ENCODE measurements at regions not wholly inside any gene's neighbourhood (a gene's known extent, or its start where the extent isn't known, plus 50 kb on each side); places are given as distances from the start of the nearest gene placed in this dataset.

- DNase-seq, result no peak
These were observed 65.6 kb upstream of the C15orf39 start for GRCh38 chr15:75136118-75136517.

GRCh38 chr15:75136758-75137157, 64.9 kb upstream of the C15orf39 start:
- no peak for DNase-seq

DNA sequence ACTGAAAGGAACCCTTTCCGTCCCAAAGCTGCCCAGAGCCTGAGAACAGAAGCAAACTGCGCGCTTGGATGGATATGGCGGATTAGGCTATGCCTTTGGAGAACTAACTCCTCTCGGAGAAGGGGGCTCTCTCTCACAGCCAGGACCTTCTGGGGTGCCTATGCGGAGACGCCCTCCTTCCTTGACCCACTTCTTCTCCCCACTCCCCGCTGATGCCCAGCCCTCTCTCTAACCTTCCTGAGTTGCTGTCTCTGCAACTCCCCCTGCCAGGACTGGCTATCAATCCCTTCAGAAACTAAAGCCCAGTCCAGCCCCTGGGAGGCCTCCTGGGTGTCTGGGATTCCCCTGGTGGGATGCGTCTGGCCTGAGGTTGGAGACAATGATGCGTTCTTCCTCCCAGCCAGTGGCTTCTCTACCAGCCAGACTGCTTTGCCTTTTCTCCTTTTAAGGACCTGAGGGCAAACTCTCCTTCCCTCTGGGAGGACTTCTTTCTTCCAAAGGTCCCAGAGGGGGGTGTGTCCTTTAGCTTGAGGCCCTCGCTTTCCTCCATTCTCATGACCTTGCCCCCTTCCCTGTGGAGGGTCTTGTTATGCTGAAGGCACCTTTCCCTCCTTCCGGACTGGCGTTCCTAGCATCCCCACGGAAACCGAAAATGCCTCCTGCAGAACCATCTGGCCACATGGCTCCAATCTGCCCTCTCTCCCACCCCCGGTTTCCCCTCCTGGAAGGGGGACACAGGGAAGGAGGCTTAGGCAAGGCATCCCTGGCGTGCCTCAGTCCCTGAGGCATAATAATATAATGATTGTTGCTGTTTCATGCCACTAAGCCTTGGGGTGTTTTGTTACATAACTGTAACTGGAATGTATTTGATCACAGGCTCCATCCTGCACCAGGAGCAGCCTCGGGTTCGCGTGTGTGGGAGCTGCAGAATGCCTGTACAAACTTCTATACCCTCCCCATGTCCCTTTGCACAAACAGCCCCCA, 63.4 kb upstream of the C15orf39 start:
- no peak for DNase-seq

DNA sequence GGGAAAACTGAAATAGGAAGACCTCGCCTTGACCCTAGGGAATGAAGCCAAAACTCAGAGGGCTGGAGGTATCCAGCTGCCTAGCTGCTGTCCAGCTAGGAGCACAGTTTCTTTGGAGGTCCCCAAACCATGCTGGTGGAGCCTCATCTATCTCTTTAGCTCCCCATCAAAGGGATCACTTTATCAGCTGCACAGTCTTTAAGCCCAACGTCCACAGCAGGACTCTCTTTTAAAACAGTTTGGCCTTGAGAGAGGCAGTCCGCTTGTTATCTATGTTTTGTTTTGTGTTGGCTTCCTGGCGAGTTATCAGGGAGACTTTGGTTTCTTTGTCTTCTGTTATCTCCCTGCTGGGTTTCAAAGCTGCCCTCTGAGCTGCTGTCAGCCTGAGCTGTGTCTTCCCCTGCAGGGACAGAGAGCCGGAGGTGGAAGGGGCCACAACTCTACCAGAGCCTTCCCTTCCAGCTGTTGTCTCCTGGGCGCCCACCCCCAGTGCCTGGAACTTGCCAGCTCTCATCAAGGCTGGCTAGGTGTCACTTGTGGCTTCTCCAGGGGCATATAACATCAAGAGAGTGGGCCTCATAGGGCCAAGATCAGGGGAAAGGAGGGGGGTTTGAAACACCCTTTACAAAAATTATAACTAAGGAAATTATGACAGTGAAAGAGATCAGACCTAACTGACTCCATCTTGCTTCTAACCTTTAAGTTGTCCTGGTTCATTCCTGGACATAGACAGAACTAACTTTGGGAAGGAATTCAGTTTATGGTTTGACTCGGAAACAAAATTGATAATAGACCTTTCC, 61.4 kb upstream of the C15orf39 start:
- no peak for DNase-seq

GRCh38 chr15:75142499-75142898, 59.2 kb upstream of the C15orf39 start:
- DNase-seq, result no peak

DNA sequence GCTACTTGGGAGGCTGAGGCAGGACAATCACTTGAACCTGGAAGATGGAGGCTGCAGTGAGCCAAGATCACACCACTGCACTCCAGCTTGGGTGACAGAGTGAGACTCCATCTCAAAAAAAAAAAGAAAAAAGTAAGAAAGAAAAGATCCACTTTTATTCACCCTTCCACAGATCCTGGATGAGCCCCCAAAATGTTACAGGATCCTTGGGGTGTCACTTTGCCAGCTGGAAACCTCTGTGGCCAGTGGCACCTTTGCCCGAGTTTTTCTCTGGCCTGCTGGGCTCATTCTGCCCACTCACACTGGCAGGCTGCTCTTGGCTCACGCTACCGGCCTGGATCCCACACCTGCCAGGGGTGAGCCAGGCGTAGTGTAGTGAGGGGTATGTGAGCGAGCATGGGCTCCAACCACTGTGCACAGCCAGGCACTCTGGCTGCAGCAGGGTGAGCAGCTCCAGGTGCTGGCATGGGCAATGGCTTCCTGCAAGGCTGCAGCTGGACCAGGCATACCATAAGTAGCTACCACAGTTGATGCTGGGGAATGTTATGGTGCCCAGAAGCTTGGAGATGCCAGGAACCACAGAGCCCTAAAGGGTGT, 57.8 kb upstream of the C15orf39 start:
- DNase-seq, result no peak

GRCh38 chr15:75145027-75145841, 56.4 kb upstream of the C15orf39 start:
- DNase-seq, result no peak

GRCh38 chr15:75148280-75148679, 53.4 kb upstream of the C15orf39 start:
- DNase-seq, result no peak

- no peak for DNase-seq
These were observed 51.6 kb upstream of the C15orf39 start for GRCh38 chr15:75149867-75150709.

DNA sequence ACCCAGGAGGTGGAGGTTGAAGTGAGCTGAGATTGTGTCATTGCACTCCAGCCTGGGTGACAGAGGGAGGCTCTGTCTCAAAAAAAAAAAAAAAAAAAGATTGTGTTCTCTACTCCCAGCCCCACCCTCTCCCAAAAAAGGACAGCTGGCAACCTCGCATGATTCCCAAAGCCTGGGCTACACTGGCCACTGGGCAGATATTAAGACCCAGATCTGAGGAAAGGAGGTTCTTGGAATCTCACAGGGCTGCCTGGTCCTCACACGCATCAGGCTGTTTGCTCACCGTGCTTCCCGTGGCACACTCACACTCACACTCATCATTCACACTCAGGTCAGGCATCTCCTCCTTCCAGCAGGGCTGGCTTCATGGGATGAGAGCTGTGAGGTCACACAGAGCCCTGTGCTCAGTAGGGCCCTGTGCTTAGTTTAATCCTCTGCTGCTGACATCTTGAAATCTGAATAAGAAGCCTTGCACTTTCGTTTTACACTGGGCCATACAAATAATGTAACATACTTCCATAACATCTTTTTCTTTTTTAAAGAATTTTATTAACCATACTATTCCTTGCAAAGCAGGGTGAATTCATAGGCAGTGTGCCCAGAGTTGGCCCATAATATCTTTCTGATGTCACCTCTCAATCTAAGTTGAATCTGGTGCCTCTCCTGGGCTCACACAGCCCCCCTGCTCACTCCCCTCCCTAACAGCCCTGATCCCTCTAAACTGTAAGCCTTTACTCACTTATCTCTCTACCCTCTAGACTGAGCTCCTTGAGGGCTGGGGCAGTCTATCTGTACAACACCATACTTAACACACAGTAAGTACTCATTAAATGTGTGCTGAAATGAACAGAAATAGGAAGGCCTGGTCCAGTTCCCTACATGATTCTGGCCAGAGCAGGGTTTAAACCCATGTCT, 50.2 kb upstream of the C15orf39 start:
- no peak for DNase-seq

All from activated CD8-positive, alpha-beta memory T cell treated with anti-CD3 and anti-CD28 coated beads, Interleukin-2, amount 50 U/mL, for 48 hours (primary cell).